IMR-90 (cell line): ENCODE measurements at regions not wholly inside any gene's neighbourhood (a gene's known extent, or its start where the extent isn't known, plus 50 kb on each side); places are given as distances from the start of the nearest gene placed in this dataset.

Experiments used
- ATAC-seq: fragments of 200-7000 bp; cut with Tn5 transposase; 2 replicates; pipeline ENCODE4 v1.9.1; 2020; ENCODE audit warnings: low read depth, mild to moderate bottlenecking, moderate library complexity
- BruUV-seq: library from RNA; stranded (reverse); fragments of 400-500 nt; replicated peaks from 2 replicates; lab custom pipeline; 2021; lab: Mats Ljungman, UMichigan
- CTCF ChIA-PET: fragments of 300-600 bp; formaldehyde crosslinking; extraction: SDS; loops from one replicate; lab custom pipeline; 2021; ENCODE audit warnings: antibody characterized with exemption; lab: Yijun Ruan, JAX
- POLR2A ChIA-PET: fragments of 300-600 bp; sonication (Branson Sonifier 250); formaldehyde crosslinking; loops from one replicate; lab custom pipeline; 2022; ENCODE audit warnings: antibody characterized with exemption; ENCODE audit not compliant: unreplicated experiment; lab: Charles Lee
- DNase-seq: peaks from one replicate; pipeline ENCODE4 v3.0.0; 2013
- H2AFZ ChIP-seq: replicated peaks from 2 replicates; pipeline ENCODE3; 2013; ENCODE audit warnings: low read length, mild to moderate bottlenecking; ENCODE audit not compliant: poor library complexity
- H2AK5ac ChIP-seq: 2 replicates; pipeline ENCODE4 v1.6.1; 2013; ENCODE audit warnings: low read depth, low read length, inconsistent platforms
- H2AK9ac ChIP-seq: replicated peaks from 2 replicates; pipeline ENCODE3; 2013; ENCODE audit warnings: mild to moderate bottlenecking, low read depth, low read length, moderate library complexity; ENCODE audit not compliant: poor library complexity
- H2BK120ac ChIP-seq: 2 replicates; pipeline ENCODE4 v1.6.1; 2013; ENCODE audit warnings: low read depth, low read length, inconsistent platforms
- H2BK15ac ChIP-seq: 3 replicates; pipeline ENCODE4 v1.6.1; 2013; ENCODE audit warnings: low read depth, low read length, inconsistent platforms
- H2BK20ac ChIP-seq: 2 replicates; pipeline ENCODE4 v1.6.1; 2013; ENCODE audit warnings: low read depth, mild to moderate bottlenecking, inconsistent platforms, low read length, moderate library complexity
- H2BK5ac ChIP-seq: 2 replicates; pipeline ENCODE4 v1.6.1; 2013; ENCODE audit warnings: mild to moderate bottlenecking, low read depth, low read length, inconsistent platforms; ENCODE audit not compliant: poor library complexity, severe bottlenecking
- H3K14ac ChIP-seq: replicated peaks from 2 replicates; pipeline ENCODE4 v1.6.1; 2013; ENCODE audit warnings: low read depth, low read length, inconsistent platforms
- H3K18ac ChIP-seq: 2 replicates; pipeline ENCODE4 v1.6.1; 2013; ENCODE audit warnings: low read depth, low read length, control low read depth
- H3K23ac ChIP-seq: 2 replicates; pipeline ENCODE4 v1.6.1; 2013; ENCODE audit warnings: low read depth, low read length, inconsistent platforms
- H3K27ac ChIP-seq: 2 replicates; pipeline ENCODE4 v1.5.1; 2013; ENCODE audit warnings: mild to moderate bottlenecking, control low read depth, low read length; ENCODE audit not compliant: insufficient read depth
- H3K27me3 ChIP-seq: 2 replicates; pipeline ENCODE4 v1.6.1; 2013; ENCODE audit warnings: low read length; ENCODE audit not compliant: control insufficient read depth, insufficient read depth
- H3K36me3 ChIP-seq: 2 replicates; pipeline ENCODE4 v1.6.1; 2013; ENCODE audit warnings: low read length, mixed read lengths; ENCODE audit not compliant: control insufficient read depth, insufficient read depth
- H3K4ac ChIP-seq: 2 replicates; pipeline ENCODE4 v1.6.1; 2013; ENCODE audit warnings: low read depth, low read length, inconsistent platforms
- H3K4me1 ChIP-seq: 2 replicates; pipeline ENCODE4 v1.6.1; 2013; ENCODE audit warnings: low read length, mixed read lengths; ENCODE audit not compliant: control insufficient read depth, insufficient read depth
- H3K4me2 ChIP-seq: 2 replicates; pipeline ENCODE4 v1.6.1; 2013; ENCODE audit warnings: low read depth, mild to moderate bottlenecking, control low read depth, low read length, moderate library complexity
- H3K4me3 ChIP-seq: 2 replicates; pipeline ENCODE4 v1.5.1; 2013; ENCODE audit warnings: low read depth, mild to moderate bottlenecking, control low read depth, low read length, moderate library complexity; ENCODE audit not compliant: insufficient read depth
- H3K56ac ChIP-seq: 2 replicates; pipeline ENCODE4 v1.6.1; 2013; ENCODE audit warnings: low read length, inconsistent platforms; ENCODE audit not compliant: insufficient read depth; ENCODE audit errors: extremely low read depth
- H3K79me1 ChIP-seq, 2 experiments: 2 replicates each; pipeline ENCODE4 v1.6.1; 2013; ENCODE audit warnings: low read length in 2 of 2, inconsistent platforms in 1 of 2, low read depth in 1 of 2
- H3K9ac ChIP-seq: 2 replicates; pipeline ENCODE4 v1.6.1; 2013; ENCODE audit warnings: low read depth, low read length, control low read depth
- H3K9me1 ChIP-seq: 2 replicates; pipeline ENCODE4 v1.6.1; 2013; ENCODE audit warnings: low read length, inconsistent platforms; ENCODE audit not compliant: insufficient read depth
- H3K9me3 ChIP-seq: 2 replicates; pipeline ENCODE4 v1.6.1; 2013; ENCODE audit warnings: low read length; ENCODE audit not compliant: control insufficient read depth, insufficient read depth
- H4K20me1 ChIP-seq: 2 replicates; pipeline ENCODE4 v1.6.1; 2013; ENCODE audit warnings: low read length, inconsistent platforms; ENCODE audit not compliant: insufficient read depth
- H4K5ac ChIP-seq: 2 replicates; pipeline ENCODE4 v1.6.1; 2013; ENCODE audit warnings: mild to moderate bottlenecking, low read depth, low read length, control low read depth
- H4K8ac ChIP-seq, 2 experiments: 2 replicates each; pipeline ENCODE4 v1.6.1; 2013; ENCODE audit warnings: low read depth in 2 of 2, low read length in 2 of 2, control low read depth in 1 of 2, inconsistent platforms in 1 of 2
- H4K91ac ChIP-seq: 2 replicates; pipeline ENCODE4 v1.6.1; 2013; ENCODE audit warnings: low read depth, low read length, inconsistent platforms; ENCODE audit not compliant: insufficient read depth
- CHD1 ChIP-seq: IDR thresholded peaks from 2 replicates; pipeline ENCODE4 v1.6.1; 2012; ENCODE audit warnings: low read depth, low read length, improper control_type of control experiment
- MAZ ChIP-seq: IDR thresholded peaks from 2 replicates; pipeline ENCODE4 v1.6.1; 2012; ENCODE audit warnings: low read depth, mild to moderate bottlenecking, low read length, improper control_type of control experiment, moderate library complexity, borderline replicate concordance
- NFE2L2 ChIP-seq: fragments of 150-350 bp; IDR thresholded peaks from 2 replicates; pipeline ENCODE4 v1.6.1; 2016; ENCODE audit warnings: low read depth, mild to moderate bottlenecking, low read length
- RCOR1 ChIP-seq: IDR thresholded peaks from 2 replicates; pipeline ENCODE4 v1.6.1; 2012; ENCODE audit warnings: mild to moderate bottlenecking, low read length, improper control_type of control experiment; ENCODE audit not compliant: insufficient replicate concordance
- RFX5 ChIP-seq: IDR thresholded peaks from 2 replicates; pipeline ENCODE4 v1.8.0; 2012; ENCODE audit warnings: low read depth, mild to moderate bottlenecking, low read length, moderate library complexity
- WGBS, 2 experiments: methylation state at CpG; one replicate each; pipeline versions ENCODE4 v1.1.5 to v1.1.7; 2013; ENCODE audit warnings: missing lambda C conversion rate in 2 of 2; ENCODE audit not compliant: insufficient read length in 1 of 2; ENCODE audit errors: extremely low coverage in 2 of 2; 5-methylcytosine and 5-hydroxymethylcytosine counted together
- dilution Hi-C: fragments of 300-500 bp; cut with HindIII; formaldehyde crosslinking; loops from one replicate; pipeline ENCODE4 v1.14.3; 2018; ENCODE audit warnings: low sequenced_read_pairs; ENCODE audit not compliant: unreplicated experiment
- in situ Hi-C: fragments of 300-500 bp; cut with MboI; formaldehyde crosslinking; loops from 3 replicates; pipeline ENCODE4 v1.14.3; 2019; ENCODE audit warnings: low sequenced_read_pairs, inconsistent platforms, mixed read lengths
- intact Hi-C: fragments of 100-400 bp; cut with micrococcal nuclease; formaldehyde crosslinking; loops from 2 replicates; pipeline ENCODE4 v1.10.0; 2022

DNA sequence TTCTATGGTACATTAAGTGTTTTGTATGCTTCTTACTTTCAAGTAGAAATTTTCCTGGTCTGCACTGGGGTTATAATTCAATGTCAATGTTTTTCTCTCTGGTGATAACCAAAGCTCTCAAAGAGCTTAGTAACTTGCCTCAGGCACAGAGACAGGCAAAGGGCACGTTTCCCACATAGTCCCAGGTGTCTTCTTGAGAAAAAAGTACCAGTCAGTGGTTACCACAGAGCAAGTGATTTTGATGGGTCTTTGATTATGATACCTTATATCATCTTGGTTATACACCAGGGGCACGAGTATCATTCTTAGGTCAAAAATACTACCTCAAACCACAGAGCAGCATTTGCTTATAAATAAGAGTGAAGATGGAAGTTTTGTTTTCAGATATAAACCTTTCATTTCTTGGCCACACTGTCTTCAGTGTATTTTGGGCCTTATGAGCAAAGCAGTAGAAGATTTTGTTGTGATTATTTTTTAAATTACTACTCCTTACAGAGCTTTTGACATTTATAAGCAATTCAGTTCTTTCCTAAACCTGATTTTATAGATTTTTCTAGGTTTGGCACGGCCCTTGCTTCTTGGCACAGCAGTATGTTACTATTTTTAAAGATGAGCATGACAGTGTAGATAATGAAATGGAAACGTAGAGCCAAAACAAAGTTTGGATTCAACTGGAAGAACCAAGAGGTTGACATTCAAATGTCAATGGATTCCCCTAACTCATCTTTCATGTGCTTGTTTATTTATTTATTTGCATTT is 85.3 kb upstream of the TLL1 start:
- Histone ChIP-seq H3K23ac (no peak overlapping the region), H3K79me1 (no peaks in the 10 kb centered on the region), H3K9me3 (peaks cover 4% of the 10 kb centered on the region; the same call in 1 of the 2 replicates), H3K56ac (no peak overlapping the region), H2AK5ac (no peak overlapping the region), H2BK20ac (no peak overlapping the region), H3K4me3 (no peak overlapping the region), H2AK9ac (no peak overlapping the region), H4K20me1 (no peaks in the 10 kb centered on the region), H2BK15ac (no peak overlapping the region), H3K9me1 (no peaks in the 10 kb centered on the region), H3K9ac (no peak overlapping the region), H4K91ac (no peak overlapping the region), H3K27me3 (no peaks in the 10 kb centered on the region), H3K4me1 (no peaks in the 10 kb centered on the region), H2BK5ac (no peak overlapping the region), H3K14ac (no peak overlapping the region), H2BK120ac (no peak overlapping the region), H2AFZ (no peak overlapping the region), H4K5ac (no peak overlapping the region), H3K27ac (no peak overlapping the region), H3K4ac (no peak overlapping the region), H3K18ac (no peak overlapping the region), H3K4me2 (no peak overlapping the region), H4K8ac (no peak overlapping the region), H3K36me3 (no peaks in the 10 kb centered on the region)
- BruUV-seq, result no TSS peak
- in situ Hi-C loops (no loop called here), intact Hi-C loops (no loop called here), dilution Hi-C loops (no loop called here)
- WGBS, 2 experiments, result no CpG with 5 or more reads among the region's 4 CpGs
- no peak for DNase-seq
- POLR2A ChIA-PET, result no interaction called here
- ATAC-seq, result no peak
- CTCF ChIA-PET, result no interaction called here
- TF ChIP-seq MAZ (no peak), NFE2L2 (no peak), RFX5 (no peak), RCOR1 (no peak), CHD1 (no peak)
